GM12892 (cell line): ENCODE measurements at regions not wholly inside any gene's neighbourhood (a gene's known extent, or its start where the extent isn't known, plus 50 kb on each side); places are given as distances from the start of the nearest gene placed in this dataset.

Experiments
- POLR2A ChIP-seq: IDR thresholded peaks from 2 replicates; pipeline ENCODE4 v1.6.1; 2011; ENCODE audit warnings: low read depth, low read length, control low read depth
- TAF1 ChIP-seq: IDR thresholded peaks from 2 replicates; pipeline ENCODE4 v1.6.1; 2011; ENCODE audit warnings: low read depth, mild to moderate bottlenecking, control low read depth, low read length, borderline replicate concordance

- TF ChIP-seq TAF1, result no peak
- no peak for TF ChIP-seq POLR2A
Measured at GRCh38 chr12:27852742-27853141, 72.7 kb upstream of the MANSC4 start.
